Endothelial cell of umbilical vein (primary cell): ENCODE measurements at regions not wholly inside any gene's neighbourhood (a gene's known extent, or its start where the extent isn't known, plus 50 kb on each side); places are given as distances from the start of the nearest gene placed in this dataset.

ENCODE experiments used
- BruUV-seq: library from RNA; stranded (reverse); fragments of 400-500 nt; replicated peaks from 2 replicates; lab custom pipeline; 2021; lab: Mats Ljungman, UMichigan
- CTCF ChIA-PET: fragments of 300-600, 350-600 bp; sonication (Branson Sonifier 250); formaldehyde crosslinking; loops from one replicate; lab custom pipeline; 2021; ENCODE audit warnings: antibody characterized with exemption, inconsistent platforms; lab: Charles Lee
- POLR2A ChIA-PET: fragments of 300-600, 350-600 bp; sonication (Branson Sonifier 250); formaldehyde crosslinking; loops from one replicate; lab custom pipeline; 2021; ENCODE audit warnings: antibody characterized with exemption, inconsistent platforms; lab: Charles Lee
- DNase-seq: peaks from one replicate; pipeline ENCODE4 v3.0.0-alpha.2; 2011; ENCODE audit warnings: low read depth, low spot score
- FAIRE-seq: peaks from 2 replicates; lab custom pipeline; 2011; peaks lifted over from hg19 to GRCh38; lab: Jason Lieb, UNC
- H2AFZ ChIP-seq: 2 replicates; pipeline ENCODE4 v1.6.0; 2012; ENCODE audit warnings: low read depth, low read length, control low read depth, inconsistent platforms
- H3K27ac ChIP-seq: 2 replicates; pipeline ENCODE4 v1.5.1; 2011; ENCODE audit warnings: low read depth, mild to moderate bottlenecking, control low read depth, low read length, moderate library complexity; ENCODE audit not compliant: insufficient read depth
- H3K27me3 ChIP-seq, 2 experiments: 2 replicates each; pipeline versions ENCODE4 v1.6.0 to v1.6.1; 2011; ENCODE audit warnings: low read length in 2 of 2, mixed read lengths in 1 of 2; ENCODE audit not compliant: control insufficient read depth in 2 of 2, insufficient read depth in 2 of 2
- H3K36me3 ChIP-seq, 2 experiments: 2 replicates in 1 of 2; 3 replicates in 1 of 2; pipeline ENCODE4 v1.5.1; 2011; ENCODE audit warnings: low read length in 2 of 2, mild to moderate bottlenecking in 1 of 2, moderate library complexity in 1 of 2; ENCODE audit not compliant: control insufficient read depth in 2 of 2, insufficient read depth in 2 of 2; ENCODE audit errors: extremely low read depth in 1 of 2
- H3K4me1 ChIP-seq: 3 replicates; pipeline ENCODE4 v1.5.1; 2011; ENCODE audit warnings: mild to moderate bottlenecking, low read length; ENCODE audit not compliant: control insufficient read depth, insufficient read depth; ENCODE audit errors: extremely low read depth
- H3K4me2 ChIP-seq: 2 replicates; pipeline ENCODE4 v1.6.1; 2011; ENCODE audit warnings: low read length, control low read depth, mixed read lengths; ENCODE audit not compliant: insufficient read depth
- H3K4me3 ChIP-seq, 3 experiments: fragments of 200-600 bp in 1 of 3; sonication (generic), shearing (Covaris generic) in 1 of 3; replicated peaks in 1 of 3; 2 replicates each; pipeline ENCODE4 v1.5.1; 2011 to 2016; ENCODE audit warnings: control low read depth in 3 of 3, low read length in 3 of 3, mild to moderate bottlenecking in 2 of 3, inconsistent platforms in 1 of 3, low read depth in 1 of 3, moderate library complexity in 1 of 3; ENCODE audit not compliant: insufficient read depth in 1 of 3
- H3K79me2 ChIP-seq: 2 replicates; pipeline ENCODE4 v1.6.0; 2012; ENCODE audit warnings: low read length, inconsistent platforms; ENCODE audit not compliant: control insufficient read depth, insufficient read depth
- H3K9ac ChIP-seq: replicated peaks from 2 replicates; pipeline ENCODE3; 2011; ENCODE audit warnings: low read length, control low read depth; ENCODE audit not compliant: insufficient read depth; ENCODE audit errors: extremely low read depth
- H3K9me1 ChIP-seq: replicated peaks from 3 replicates; pipeline ENCODE4 v1.6.0; 2011; ENCODE audit warnings: mild to moderate bottlenecking, low read length; ENCODE audit not compliant: control insufficient read depth, insufficient read depth; ENCODE audit errors: extremely low read depth
- H3K9me3 ChIP-seq: replicated peaks from 2 replicates; pipeline ENCODE4 v1.5.1; 2012; ENCODE audit warnings: low read length, inconsistent platforms; ENCODE audit not compliant: control insufficient read depth, insufficient read depth
- H4K20me1 ChIP-seq: replicated peaks from 2 replicates; pipeline ENCODE3; 2011; ENCODE audit warnings: mild to moderate bottlenecking, low read length; ENCODE audit not compliant: control insufficient read depth, insufficient read depth; ENCODE audit errors: extremely low read depth
- EZH2 ChIP-seq: IDR thresholded peaks from 2 replicates; pipeline ENCODE4 v1.6.1; 2012; ENCODE audit warnings: borderline replicate concordance, low read depth, mild to moderate bottlenecking, moderate library complexity, low read length, inconsistent platforms; ENCODE audit not compliant: severe bottlenecking
- FOS ChIP-seq: IDR thresholded peaks from 2 replicates; pipeline ENCODE4 v1.6.1; 2011; ENCODE audit warnings: mild to moderate bottlenecking, low read length, moderate library complexity, borderline replicate concordance; ENCODE audit not compliant: insufficient read depth
- GATA2 ChIP-seq: IDR thresholded peaks from 2 replicates; pipeline ENCODE4 v1.7.0; 2011; ENCODE audit warnings: low read depth, mild to moderate bottlenecking, moderate library complexity, mixed read lengths, low read length; ENCODE audit not compliant: insufficient read length, insufficient read depth
- JUN ChIP-seq: IDR thresholded peaks from 2 replicates; pipeline ENCODE4 v1.6.1; 2011; ENCODE audit warnings: borderline replicate concordance, low read depth; ENCODE audit not compliant: insufficient read length, insufficient read depth
- MYC ChIP-seq: IDR thresholded peaks from one replicate; pipeline ENCODE4 v1.6.1; 2011; ENCODE audit warnings: mild to moderate bottlenecking, low read depth, low read length
- POLR2A ChIP-seq: IDR thresholded peaks from 2 replicates; pipeline ENCODE4 v1.6.1; 2012; ENCODE audit warnings: low read depth, mild to moderate bottlenecking, control low read depth, low read length
- POLR2AphosphoS5 ChIP-seq: IDR thresholded peaks from 2 replicates; pipeline ENCODE4 v1.6.1; 2012; ENCODE audit warnings: low read depth, mild to moderate bottlenecking, control low read depth, low read length, moderate library complexity; ENCODE audit not compliant: insufficient read depth
- dilution Hi-C: fragments of 300-500 bp; cut with MboI; formaldehyde crosslinking; loops from one replicate; pipeline ENCODE4 v1.15.0; 2019; ENCODE audit warnings: low sequenced_read_pairs; ENCODE audit not compliant: extremely low pct_ligation_motif_present
- intact Hi-C: fragments of 100-400 bp; cut with micrococcal nuclease; formaldehyde crosslinking; loops from one replicate; pipeline ENCODE4 v1.10.0; 2022
- TF ChIP-seq, protein P1 (sequence below): IDR thresholded peaks from 2 replicates; pipeline ENCODE4 v1.6.1; 2011; ENCODE audit not compliant: insufficient read depth, insufficient read length
- TF ChIP-seq, protein P2 (sequence below), 2 donors: IDR thresholded peaks; 1 replicate in 1 of 2; 2 replicates in 1 of 2; pipeline ENCODE4 v1.5.1; 2011; ENCODE audit warnings: low read length in 2 of 2, mild to moderate bottlenecking in 2 of 2, moderate library complexity in 2 of 2, control low read depth in 1 of 2, inconsistent platforms in 1 of 2, low read depth in 1 of 2; ENCODE audit not compliant: insufficient read depth in 1 of 2; ENCODE audit errors: extremely low read depth in 1 of 2

DNA sequence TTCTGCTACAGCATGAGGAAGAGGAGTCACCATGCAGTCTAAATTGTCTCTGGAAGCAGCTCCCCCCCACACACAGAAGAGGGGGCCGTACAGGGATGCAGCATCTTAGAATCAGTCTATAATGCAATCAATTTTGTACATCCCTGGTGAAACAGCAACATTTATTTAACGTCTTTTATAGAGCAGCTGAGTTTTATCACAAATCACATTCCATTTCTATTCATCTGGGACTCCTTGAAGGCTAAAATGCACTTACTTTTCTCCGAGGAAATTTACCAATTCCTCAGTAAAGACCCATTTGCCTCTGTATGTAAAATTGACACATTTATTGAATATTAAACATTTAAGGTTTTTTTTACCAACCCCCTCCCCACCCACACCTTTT, 193.9 kb downstream of the PHETA1 start:
- H3K27ac ChIP-seq = no peak overlapping the region
- TF ChIP-seq FOS = no peak
- no peak for TF ChIP-seq MYC
- TF ChIP-seq POLR2A = no peak
- no peak for TF ChIP-seq GATA2
- no peak for TF ChIP-seq JUN
- TF ChIP-seq, protein P1, sequence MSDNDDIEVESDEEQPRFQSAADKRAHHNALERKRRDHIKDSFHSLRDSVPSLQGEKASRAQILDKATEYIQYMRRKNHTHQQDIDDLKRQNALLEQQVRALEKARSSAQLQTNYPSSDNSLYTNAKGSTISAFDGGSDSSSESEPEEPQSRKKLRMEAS = no peak
- no peak for TF ChIP-seq EZH2
- TF ChIP-seq POLR2AphosphoS5 = no peak
- TF ChIP-seq, protein P2, sequence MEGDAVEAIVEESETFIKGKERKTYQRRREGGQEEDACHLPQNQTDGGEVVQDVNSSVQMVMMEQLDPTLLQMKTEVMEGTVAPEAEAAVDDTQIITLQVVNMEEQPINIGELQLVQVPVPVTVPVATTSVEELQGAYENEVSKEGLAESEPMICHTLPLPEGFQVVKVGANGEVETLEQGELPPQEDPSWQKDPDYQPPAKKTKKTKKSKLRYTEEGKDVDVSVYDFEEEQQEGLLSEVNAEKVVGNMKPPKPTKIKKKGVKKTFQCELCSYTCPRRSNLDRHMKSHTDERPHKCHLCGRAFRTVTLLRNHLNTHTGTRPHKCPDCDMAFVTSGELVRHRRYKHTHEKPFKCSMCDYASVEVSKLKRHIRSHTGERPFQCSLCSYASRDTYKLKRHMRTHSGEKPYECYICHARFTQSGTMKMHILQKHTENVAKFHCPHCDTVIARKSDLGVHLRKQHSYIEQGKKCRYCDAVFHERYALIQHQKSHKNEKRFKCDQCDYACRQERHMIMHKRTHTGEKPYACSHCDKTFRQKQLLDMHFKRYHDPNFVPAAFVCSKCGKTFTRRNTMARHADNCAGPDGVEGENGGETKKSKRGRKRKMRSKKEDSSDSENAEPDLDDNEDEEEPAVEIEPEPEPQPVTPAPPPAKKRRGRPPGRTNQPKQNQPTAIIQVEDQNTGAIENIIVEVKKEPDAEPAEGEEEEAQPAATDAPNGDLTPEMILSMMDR (IDR thresholded peaks at IDR 0.05; ENCODE audit: extremely low read depth in 1 of 2, insufficient read depth in 1 of 2, low read depth in 1 of 2, low read length in 2 of 2) = no peak
- H3K9me1 ChIP-seq = no peaks in the 10 kb centered on the region
- ChIA-PET CTCF (interaction anchor here (1.0 to 1.5 kb wide), 2 partner anchors 16 to 280 kb away, joined by 3 to 4 read pairs; no protein-coding TSS in a partner anchor), POLR2A (no interaction called here)
- H4K20me1 ChIP-seq = no peaks in the 10 kb centered on the region
- no peaks in the 10 kb centered on the region for H3K36me3 ChIP-seq
- H3K4me3 ChIP-seq = no peak overlapping the region
- dilution Hi-C loops (no loop called here), intact Hi-C loops (loop anchor here (5.0 kb wide), 1 partner anchor 238 kb away; no protein-coding TSS in a partner anchor)
- no peak for DNase-seq
- no peak overlapping the region for H2AFZ ChIP-seq
- no peaks in the 10 kb centered on the region for H3K27me3 ChIP-seq
- no peaks in the 10 kb centered on the region for H3K9me3 ChIP-seq
- H3K4me2 ChIP-seq = no peak overlapping the region
- FAIRE-seq = no peak
- BruUV-seq = no TSS peak
- no peaks in the 10 kb centered on the region for H3K4me1 ChIP-seq
- no peaks in the 10 kb centered on the region for H3K79me2 ChIP-seq
- no peak overlapping the region for H3K9ac ChIP-seq
